Stomach (tissue), 4 donors: ENCODE measurements at regions not wholly inside any gene's neighbourhood (a gene's known extent, or its start where the extent isn't known, plus 50 kb on each side); places are given as distances from the start of the nearest gene placed in this dataset.

Source experiments
- CTCF ChIP-seq, 7 experiments: fragments of 450-650 bp in 4 of 7; fragments of 200-600 bp in 3 of 7; sonication (generic) in 3 of 7; IDR thresholded peaks; one replicate each; pipeline ENCODE4 v1.5.1; 2016 to 2019; ENCODE audit warnings: antibody characterized with exemption in 7 of 7, control low read depth in 2 of 7, mild to moderate bottlenecking in 1 of 7
- EP300 ChIP-seq: sonication (generic); formaldehyde crosslinking; IDR thresholded peaks from one replicate; pipeline ENCODE4 v1.6.1; 2017; ENCODE audit warnings: antibody characterized with exemption
- POLR2A ChIP-seq, 4 donors: fragments of 450-650 bp; IDR thresholded peaks; one replicate each; pipeline ENCODE4 v1.6.1; 2016; ENCODE audit warnings: antibody characterized with exemption in 4 of 4, control low read depth in 2 of 4, mild to moderate bottlenecking in 1 of 4, moderate library complexity in 1 of 4
- POLR2AphosphoS5 ChIP-seq, 3 donors: sonication (generic); formaldehyde crosslinking; IDR thresholded peaks; one replicate each; pipeline ENCODE4 v1.6.1; 2016; ENCODE audit warnings: antibody characterized with exemption in 3 of 3

DNA sequence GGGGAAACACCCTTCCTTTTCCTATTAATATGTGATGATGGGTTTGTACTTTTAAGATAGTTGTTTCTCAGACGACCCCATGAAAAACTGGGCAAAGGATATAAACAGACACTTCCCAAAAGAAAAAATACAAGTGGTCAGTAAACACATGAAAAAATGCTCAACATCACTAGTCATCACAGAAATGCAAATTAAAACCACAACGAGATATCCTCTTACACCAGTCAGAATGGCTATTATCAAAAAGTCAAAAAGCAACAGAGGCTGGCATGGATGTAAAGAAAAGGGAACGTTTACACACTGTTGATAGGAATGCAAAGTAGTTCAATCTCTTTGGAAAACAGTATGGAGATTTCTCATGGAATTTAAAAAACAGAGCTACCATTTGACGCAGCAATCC, 111.4 kb upstream of the ZEB1 start:
- TF ChIP-seq POLR2A (IDR thresholded peaks at IDR 0.05): no peak
- TF ChIP-seq POLR2AphosphoS5 (IDR thresholded peaks at IDR 0.05): no peak
- no peak for TF ChIP-seq CTCF (IDR thresholded peaks at IDR 0.05)
- TF ChIP-seq EP300: no peak
